CD4-positive, alpha-beta T cell treated with Interleukin-10 for 1 hour (primary cell): ENCODE measurements at regions not wholly inside any gene's neighbourhood (a gene's known extent, or its start where the extent isn't known, plus 50 kb on each side); places are given as distances from the start of the nearest gene placed in this dataset.

ENCODE experiments used
- DNase-seq: peaks from one replicate; pipeline ENCODE4 v3.0.0-alpha.2; 2020

GRCh38 chr12:110995615-110996014 is 75.2 kb upstream of the MYL2 start:
- no peak for DNase-seq

- no peak for DNase-seq
Observed at GRCh38 chr12:110995016-110995415, 74.6 kb upstream of the MYL2 start.

GRCh38 chr12:110993434-110993833 is 73.1 kb upstream of the MYL2 start:
- DNase-seq, result no peak

- no peak for DNase-seq
Observed at GRCh38 chr12:110992909-110993308, 72.5 kb upstream of the MYL2 start.

- no peak for DNase-seq
Observed at GRCh38 chr12:110983811-110984210, 63.4 kb upstream of the MYL2 start.

GRCh38 chr12:110972866-110973265 is 52.5 kb upstream of the MYL2 start:
- DNase-seq, result no peak

- DNase-seq, result no peak
Observed at GRCh38 chr12:110971936-110972335, 51.6 kb upstream of the MYL2 start.

DNA sequence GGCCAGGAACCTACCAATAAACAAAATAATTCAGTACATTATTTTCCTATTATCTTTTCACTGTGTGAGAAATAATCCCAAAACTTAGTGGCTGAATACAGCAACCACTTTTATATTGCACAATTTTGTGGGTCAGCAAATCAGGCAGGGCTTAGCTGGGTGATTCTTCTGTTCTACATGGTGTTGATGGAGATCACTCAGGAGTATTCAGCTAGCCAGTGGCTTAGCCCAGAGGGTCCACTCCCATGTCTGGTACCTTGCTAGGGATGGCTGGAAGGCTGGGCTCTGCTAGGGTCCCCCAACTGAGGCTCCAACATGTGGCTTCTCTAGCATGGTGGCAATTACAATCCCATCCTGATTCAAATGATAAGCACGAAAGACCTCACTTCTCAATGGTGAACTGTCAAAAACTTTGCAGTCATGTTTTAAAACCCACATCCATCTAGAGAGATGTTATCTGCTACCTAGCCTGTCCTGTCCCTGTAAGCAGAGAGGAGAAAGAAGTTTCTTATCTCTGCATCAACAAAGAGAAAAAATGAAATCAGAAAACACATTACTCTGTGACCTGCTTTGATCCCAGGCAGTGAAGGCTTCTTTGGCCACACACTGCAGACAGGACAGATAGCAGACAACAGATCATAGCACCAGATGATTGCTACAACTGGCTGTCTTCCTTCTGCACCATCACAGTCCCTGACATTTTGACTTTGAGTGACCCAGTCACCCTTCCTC is 51.0 kb upstream of the MYL2 start:
- no peak for DNase-seq
